ENCODE measurements at regions not wholly inside any gene's neighbourhood (a gene's known extent, or its start where the extent isn't known, plus 50 kb on each side); places are given as distances from the start of the nearest gene placed in this dataset.

- DNase-seq (no peak), ATAC-seq (no peak)
- Histone ChIP-seq H3K36me3 (no peaks in the 10 kb centered on the region), H3K4me1 (peaks cover 0 to 24% (median 5%) of the 10 kb centered on the region in 9 donors), H3K9me3 (no peaks in the 10 kb centered on the region), H3K27ac (no peak overlapping the region), H3K4me3 (no peak overlapping the region), H3K27me3 (peaks cover 0 to 10% (median 0%) of the 10 kb centered on the region in 7 donors)
- WGBS, 2 donors = 90 to 93% methylated on average over 1 of the region's 1 CpG
- no peak for TF ChIP-seq CTCF (IDR thresholded peaks at IDR 0.05)
- intact Hi-C loops (cut with DNase I) = no loop called here
These were observed 60.5 kb upstream of the COL13A1 start for GRCh38 chr10:69741252-69741651.

- Histone ChIP-seq H3K27me3 (peaks cover 0 to 10% (median 0%) of the 10 kb centered on the region in 7 donors), H3K36me3 (no peaks in the 10 kb centered on the region), H3K4me1 (peaks cover 0 to 21% (median 2%) of the 10 kb centered on the region in 9 donors), H3K9me3 (no peaks in the 10 kb centered on the region), H3K27ac (no peak overlapping the region), H3K4me3 (no peak overlapping the region)
- no peak for DNase-seq
- intact Hi-C loops (cut with DNase I) = no loop called here
- 84 to 95% methylated on average over 5 of the region's 5 CpGs for WGBS, 2 donors
- no peak for TF ChIP-seq CTCF (IDR thresholded peaks at IDR 0.05)
- no peak for ATAC-seq
These were observed 59.9 kb upstream of the COL13A1 start for GRCh38 chr10:69741671-69742355.

GRCh38 chr10:69742356-69742695 is 59.4 kb upstream of the COL13A1 start:
- H3K27me3 ChIP-seq = peaks cover 0 to 10% (median 0%) of the 10 kb centered on the region in 7 donors
- 91 to 95% methylated on average over 1 of the region's 1 CpG for WGBS, 2 donors
- no peaks in the 10 kb centered on the region for H3K36me3 ChIP-seq
- DNase-seq (no peak), ATAC-seq (no peak)
- H3K4me3 ChIP-seq = no peak overlapping the region
- intact Hi-C loops (cut with DNase I) = no loop called here
- no peaks in the 10 kb centered on the region for H3K9me3 ChIP-seq
- no peak for TF ChIP-seq CTCF (IDR thresholded peaks at IDR 0.05)
- H3K4me1 ChIP-seq = peaks cover 0 to 21% (median 0%) of the 10 kb centered on the region in 9 donors
- H3K27ac ChIP-seq = no peak overlapping the region

GRCh38 chr10:69742928-69743602 is 58.6 kb upstream of the COL13A1 start:
- intact Hi-C loops (cut with DNase I) = no loop called here
- H3K9me3 ChIP-seq = no peaks in the 10 kb centered on the region
- peaks cover 0 to 15% (median 0%) of the 10 kb centered on the region in 9 donors for H3K4me1 ChIP-seq
- peaks cover 0 to 10% (median 0%) of the 10 kb centered on the region in 7 donors for H3K27me3 ChIP-seq
- no peaks in the 10 kb centered on the region for H3K36me3 ChIP-seq
- ATAC-seq (peak in 6 of 8 donors; percentile 35 to 60 (median 46)), DNase-seq (no peak)
- no peak overlapping the region for H3K27ac ChIP-seq
- no peak overlapping the region for H3K4me3 ChIP-seq
- TF ChIP-seq CTCF (IDR thresholded peaks at IDR 0.05) = peak in 7 of 9 donors; percentile 36 to 48 (median 42)
- 63 to 70% methylated on average over 6 of the region's 6 CpGs for WGBS, 2 donors
